Mesendoderm (in vitro differentiated cells): ENCODE measurements at regions not wholly inside any gene's neighbourhood (a gene's known extent, or its start where the extent isn't known, plus 50 kb on each side); places are given as distances from the start of the nearest gene placed in this dataset.

Experiments
- DNase-seq: peaks from one replicate; pipeline ENCODE4 v3.0.0; 2013
- H2AK5ac ChIP-seq: 2 replicates; pipeline ENCODE4 v1.6.1; 2013; ENCODE audit warnings: low read length, inconsistent platforms
- H2BK120ac ChIP-seq: 2 replicates; pipeline ENCODE4 v1.6.1; 2013; ENCODE audit warnings: low read depth, mild to moderate bottlenecking, low read length, moderate library complexity, mixed read lengths
- H2BK15ac ChIP-seq: replicated peaks from 2 replicates; pipeline ENCODE4 v1.6.1; 2013; ENCODE audit warnings: low read depth, mild to moderate bottlenecking, moderate library complexity
- H2BK5ac ChIP-seq: 2 replicates; pipeline ENCODE4 v1.6.1; 2013; ENCODE audit warnings: low read length, inconsistent platforms
- H3K18ac ChIP-seq: 2 replicates; pipeline ENCODE4 v1.6.1; 2013; ENCODE audit warnings: mild to moderate bottlenecking, low read length, mixed read lengths
- H3K23ac ChIP-seq: one replicate; pipeline ENCODE4 v1.6.1; 2013; ENCODE audit warnings: low read length
- H3K27ac ChIP-seq: 2 replicates; pipeline ENCODE4 v1.5.1; 2013; ENCODE audit warnings: low read depth, mild to moderate bottlenecking, inconsistent platforms, low read length, moderate library complexity
- H3K27me3 ChIP-seq: 2 replicates; pipeline ENCODE4 v1.6.1; 2013; ENCODE audit warnings: low read length, control low read depth, mild to moderate bottlenecking, inconsistent platforms; ENCODE audit not compliant: insufficient read depth, poor library complexity
- H3K36me3 ChIP-seq: 2 replicates; pipeline ENCODE4 v1.6.1; 2013; ENCODE audit warnings: low read length, inconsistent platforms; ENCODE audit not compliant: control insufficient read depth, insufficient read depth
- H3K4ac ChIP-seq: one replicate; pipeline ENCODE4 v1.6.1; 2013; ENCODE audit warnings: low read depth, mild to moderate bottlenecking, low read length, moderate library complexity
- H3K4me1 ChIP-seq: 2 replicates; pipeline ENCODE4 v1.6.1; 2013; ENCODE audit warnings: low read depth, low read length, inconsistent platforms; ENCODE audit not compliant: control insufficient read depth
- H3K4me2 ChIP-seq: 2 replicates; pipeline ENCODE4 v1.6.1; 2013; ENCODE audit warnings: low read length
- H3K4me3 ChIP-seq: 2 replicates; pipeline ENCODE4 v1.5.1; 2013; ENCODE audit warnings: mild to moderate bottlenecking, low read length
- H3K56ac ChIP-seq: one replicate; pipeline ENCODE4 v1.6.1; 2013; ENCODE audit warnings: low read length
- H3K79me1 ChIP-seq: 2 replicates; pipeline ENCODE4 v1.6.1; 2013; ENCODE audit warnings: low read length, inconsistent platforms
- H3K79me2 ChIP-seq: 2 replicates; pipeline ENCODE4 v1.6.1; 2013; ENCODE audit warnings: mild to moderate bottlenecking, low read length; ENCODE audit not compliant: control insufficient read depth, insufficient read depth
- H3K9ac ChIP-seq: 2 replicates; pipeline ENCODE4 v1.6.1; 2013; ENCODE audit warnings: low read length, inconsistent platforms
- H4K5ac ChIP-seq: one replicate; pipeline ENCODE4 v1.6.1; 2013; ENCODE audit warnings: low read length
- H4K8ac ChIP-seq: one replicate; pipeline ENCODE4 v1.6.1; 2013; ENCODE audit warnings: low read depth, mild to moderate bottlenecking, control low read depth, low read length, moderate library complexity
- WGBS: extraction: QIAGEN DNeasy Blood & Tissue Kit; methylation state at CpG from one replicate; pipeline ENCODE4 v1.1.7; 2013; ENCODE audit warnings: low lambda C conversion rate, missing lambda C conversion rate; ENCODE audit not compliant: insufficient coverage; ENCODE audit errors: extremely low coverage; 5-methylcytosine and 5-hydroxymethylcytosine counted together

DNA sequence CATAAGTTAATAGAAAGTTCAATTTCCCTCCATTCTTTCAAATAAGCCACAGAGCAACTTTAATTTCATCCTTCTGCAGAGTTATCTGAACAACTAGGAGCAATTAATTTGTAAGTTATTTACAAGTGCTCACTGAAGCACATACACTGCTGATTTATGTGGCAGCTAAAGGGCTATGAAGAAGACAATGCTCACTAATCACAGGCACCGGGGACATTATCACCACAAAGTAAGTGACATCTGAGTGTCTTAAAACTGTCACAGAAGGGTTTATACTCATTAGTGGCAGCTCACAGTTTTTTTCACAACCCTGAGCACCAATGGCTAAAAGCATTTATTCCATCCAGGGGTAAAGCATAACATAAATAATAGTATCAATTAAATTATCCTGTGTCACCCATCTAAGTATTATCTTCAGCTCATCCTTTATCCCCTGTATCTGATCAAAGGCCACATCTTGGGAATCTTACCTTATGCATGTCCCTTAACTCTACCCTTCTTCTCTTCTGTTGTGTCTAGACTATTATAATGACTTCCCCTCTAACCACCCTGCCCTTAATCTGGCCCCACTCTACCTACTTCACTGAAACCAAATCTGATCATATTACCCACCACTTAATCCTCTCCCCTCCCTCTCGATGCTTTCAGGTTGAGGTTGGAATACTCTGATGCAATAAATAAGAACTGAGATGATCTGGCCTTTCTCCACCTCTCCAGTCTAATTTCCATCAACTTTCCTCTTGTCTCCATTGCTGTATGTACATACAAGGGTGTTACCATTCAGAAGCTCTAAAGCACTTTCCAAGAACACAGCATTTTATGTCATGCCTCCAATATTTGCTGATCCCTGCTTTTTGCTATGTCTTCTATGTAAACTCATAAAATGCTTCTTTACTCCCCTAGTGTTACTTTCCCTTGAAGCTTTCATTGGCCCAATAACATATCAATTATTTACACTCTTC, 252.7 kb downstream of the CASP12 start:
- Histone ChIP-seq H3K23ac (no peak overlapping the region), H3K4me3 (no peak overlapping the region), H3K36me3 (no peaks in the 10 kb centered on the region), H3K4me2 (no peak overlapping the region), H3K4ac (no peak overlapping the region), H2AK5ac (no peak overlapping the region), H2BK15ac (no peak overlapping the region), H2BK120ac (no peak overlapping the region), H4K5ac (no peak overlapping the region), H3K18ac (no peak overlapping the region), H2BK5ac (no peak overlapping the region), H3K56ac (no peak overlapping the region), H3K9ac (no peak overlapping the region), H3K27me3 (no peaks in the 10 kb centered on the region), H3K27ac (no peak overlapping the region), H3K4me1 (no peaks in the 10 kb centered on the region), H3K79me1 (no peaks in the 10 kb centered on the region), H3K79me2 (no peaks in the 10 kb centered on the region), H4K8ac (no peak overlapping the region)
- no CpG with 5 or more reads among the region's 2 CpGs for WGBS
- DNase-seq = no peak

DNA sequence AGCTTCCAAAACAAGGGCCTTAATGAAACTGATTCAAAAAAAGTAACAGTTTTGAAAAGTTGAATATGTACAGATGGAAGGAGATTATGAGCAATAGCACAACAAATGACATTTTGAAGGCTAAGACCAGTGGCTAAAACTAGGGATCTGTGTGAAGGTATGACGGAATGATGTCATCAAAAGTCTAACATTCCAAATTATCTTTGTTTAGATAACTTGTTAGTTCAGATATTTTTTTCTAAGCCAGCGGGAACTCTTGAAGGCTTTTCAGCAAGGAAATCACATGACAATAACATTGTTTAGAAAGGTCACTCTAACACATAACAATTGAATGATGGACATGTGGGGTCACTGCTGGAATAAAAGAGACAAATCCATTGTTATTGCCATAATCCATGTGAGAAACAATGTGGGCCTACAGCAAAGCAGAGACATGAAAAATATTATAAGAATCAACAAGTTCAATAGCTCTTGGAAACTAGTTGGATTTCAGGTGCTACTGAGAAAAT, 260.5 kb downstream of the CASP12 start:
- H3K4me2 ChIP-seq = no peak overlapping the region
- no peak overlapping the region for H3K18ac ChIP-seq
- H3K79me2 ChIP-seq = no peaks in the 10 kb centered on the region
- no peak overlapping the region for H4K5ac ChIP-seq
- no peak overlapping the region for H3K23ac ChIP-seq
- no peaks in the 10 kb centered on the region for H3K79me1 ChIP-seq
- no peaks in the 10 kb centered on the region for H3K27me3 ChIP-seq
- H2BK5ac ChIP-seq = no peak overlapping the region
- no peak overlapping the region for H2AK5ac ChIP-seq
- H3K27ac ChIP-seq = no peak overlapping the region
- H3K56ac ChIP-seq = no peak overlapping the region
- H2BK15ac ChIP-seq = no peak overlapping the region
- no peak overlapping the region for H2BK120ac ChIP-seq
- DNase-seq = no peak
- H3K9ac ChIP-seq = no peak overlapping the region
- no peak overlapping the region for H3K4ac ChIP-seq
- WGBS = no CpG with 5 or more reads among the region's 2 CpGs
- no peaks in the 10 kb centered on the region for H3K36me3 ChIP-seq
- no peak overlapping the region for H4K8ac ChIP-seq
- H3K4me1 ChIP-seq = no peaks in the 10 kb centered on the region
- no peak overlapping the region for H3K4me3 ChIP-seq

DNA sequence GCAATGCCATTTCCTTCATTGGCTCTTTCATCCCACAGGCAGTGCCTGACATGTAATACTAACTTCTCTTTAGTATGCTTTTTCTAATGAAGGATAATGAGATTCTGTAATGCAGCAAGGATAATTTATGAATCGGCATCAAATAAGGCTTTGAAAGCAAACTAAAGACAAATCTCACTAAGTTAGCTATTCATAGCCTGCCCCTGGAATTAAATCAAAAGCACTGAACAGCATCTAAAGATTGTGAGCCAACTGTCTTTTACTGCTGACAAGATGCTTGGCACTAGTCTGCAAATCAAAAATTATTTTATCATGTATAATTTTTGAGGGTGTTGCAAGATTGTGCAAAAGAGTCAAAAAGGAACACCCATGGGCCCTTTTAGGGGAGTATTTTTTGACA, 265.0 kb downstream of the CASP12 start:
- Histone ChIP-seq H2BK15ac (no peak overlapping the region), H3K4me3 (no peak overlapping the region), H4K5ac (no peak overlapping the region), H3K4ac (no peak overlapping the region), H3K56ac (no peak overlapping the region), H2AK5ac (no peak overlapping the region), H3K36me3 (no peaks in the 10 kb centered on the region), H3K79me1 (no peaks in the 10 kb centered on the region), H4K8ac (no peak overlapping the region), H3K9ac (no peak overlapping the region), H3K18ac (no peak overlapping the region), H3K27ac (no peak overlapping the region), H3K23ac (no peak overlapping the region), H3K4me2 (no peak overlapping the region), H3K27me3 (no peaks in the 10 kb centered on the region), H2BK5ac (no peak overlapping the region), H3K4me1 (no peaks in the 10 kb centered on the region), H3K79me2 (no peaks in the 10 kb centered on the region), H2BK120ac (no peak overlapping the region)
- WGBS = no CpG with 5 or more reads among the region's 1 CpG
- no peak for DNase-seq

DNA sequence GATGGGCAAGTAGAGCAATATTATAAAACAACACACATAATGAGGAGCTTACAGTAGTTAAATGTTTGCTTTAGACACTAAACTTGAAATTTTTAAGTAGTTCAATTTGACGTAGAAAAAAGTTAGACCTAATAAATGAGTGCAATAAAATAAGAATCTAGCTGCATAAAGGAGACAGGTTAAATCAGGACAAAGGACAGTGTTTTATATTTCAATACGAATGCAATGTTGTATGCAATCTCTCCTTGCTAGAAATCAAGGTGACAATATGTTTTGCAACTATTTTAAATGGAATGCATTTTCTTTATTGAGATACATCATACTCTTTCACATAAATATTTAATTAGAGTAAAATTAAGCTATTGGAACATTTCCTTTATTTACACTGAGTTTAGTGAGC, 267.9 kb downstream of the CASP12 start:
- H3K27me3 ChIP-seq = no peaks in the 10 kb centered on the region
- H3K4ac ChIP-seq = no peak overlapping the region
- H3K9ac ChIP-seq = no peak overlapping the region
- H3K79me1 ChIP-seq = no peaks in the 10 kb centered on the region
- H3K18ac ChIP-seq = no peak overlapping the region
- H2BK5ac ChIP-seq = no peak overlapping the region
- no peak overlapping the region for H3K4me3 ChIP-seq
- H2AK5ac ChIP-seq = no peak overlapping the region
- WGBS = no CpG with 5 or more reads among the region's 2 CpGs
- no peaks in the 10 kb centered on the region for H3K79me2 ChIP-seq
- no peak overlapping the region for H2BK15ac ChIP-seq
- H4K8ac ChIP-seq = no peak overlapping the region
- H2BK120ac ChIP-seq = no peak overlapping the region
- no peak overlapping the region for H4K5ac ChIP-seq
- H3K36me3 ChIP-seq = no peaks in the 10 kb centered on the region
- no peak overlapping the region for H3K56ac ChIP-seq
- no peak overlapping the region for H3K23ac ChIP-seq
- no peak overlapping the region for H3K27ac ChIP-seq
- DNase-seq = no peak
- H3K4me2 ChIP-seq = no peak overlapping the region
- no peaks in the 10 kb centered on the region for H3K4me1 ChIP-seq

DNA sequence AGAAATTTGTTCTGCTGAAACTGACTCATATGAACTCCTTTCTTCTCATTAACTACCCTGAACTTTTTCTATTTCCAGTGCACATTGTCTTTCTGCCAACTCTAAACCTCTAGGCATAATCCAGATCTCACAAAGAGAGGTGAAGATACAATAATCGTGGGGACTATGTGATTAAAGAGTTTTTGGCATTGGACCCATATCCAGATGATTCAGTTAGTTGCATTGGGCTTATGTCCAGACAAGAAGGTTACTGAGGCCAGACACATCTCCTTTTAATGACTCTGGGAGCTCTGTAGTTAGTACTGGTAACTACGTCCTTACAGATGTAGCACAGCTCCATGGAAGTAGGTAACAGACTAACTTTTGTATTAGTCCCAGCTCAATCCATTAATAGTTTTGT, 273.0 kb downstream of the CASP12 start:
- Histone ChIP-seq H3K27ac (no peak overlapping the region), H3K4me1 (no peaks in the 10 kb centered on the region), H3K4me2 (no peak overlapping the region), H2AK5ac (no peak overlapping the region), H2BK5ac (no peak overlapping the region), H3K23ac (no peak overlapping the region), H3K56ac (no peak overlapping the region), H4K8ac (no peak overlapping the region), H4K5ac (no peak overlapping the region), H2BK120ac (no peak overlapping the region), H3K18ac (no peak overlapping the region), H3K4ac (no peak overlapping the region), H3K27me3 (no peaks in the 10 kb centered on the region), H3K9ac (no peak overlapping the region), H2BK15ac (no peak overlapping the region), H3K36me3 (no peaks in the 10 kb centered on the region), H3K4me3 (no peak overlapping the region), H3K79me2 (no peaks in the 10 kb centered on the region), H3K79me1 (no peaks in the 10 kb centered on the region)
- WGBS = no CpG with 5 or more reads among the region's 2 CpGs
- no peak for DNase-seq

DNA sequence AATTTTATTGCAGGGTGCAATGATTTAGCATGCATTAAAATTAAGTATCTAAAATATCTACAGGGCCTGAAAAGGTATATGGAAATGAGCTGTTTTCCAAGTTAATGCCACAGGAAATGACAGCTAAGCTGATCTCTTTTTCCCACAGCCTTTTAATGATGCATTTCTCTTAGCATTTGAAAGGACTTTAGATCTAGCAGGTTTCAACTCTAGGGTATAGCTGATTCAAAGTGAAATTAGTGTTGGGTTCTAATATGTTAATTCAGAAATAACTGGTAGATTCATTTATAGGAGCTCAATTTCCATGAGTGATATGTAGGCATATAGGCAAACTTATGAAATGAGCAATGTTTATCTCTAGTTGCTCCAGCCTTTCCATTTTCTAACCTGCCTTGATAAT, 274.2 kb downstream of the CASP12 start:
- Histone ChIP-seq H3K23ac (no peak overlapping the region), H3K56ac (no peak overlapping the region), H3K4ac (no peak overlapping the region), H3K9ac (no peak overlapping the region), H3K36me3 (no peaks in the 10 kb centered on the region), H3K27ac (no peak overlapping the region), H3K79me1 (no peaks in the 10 kb centered on the region), H2BK15ac (no peak overlapping the region), H2BK120ac (no peak overlapping the region), H3K27me3 (no peaks in the 10 kb centered on the region), H4K5ac (no peak overlapping the region), H3K4me2 (no peak overlapping the region), H4K8ac (no peak overlapping the region), H3K79me2 (no peaks in the 10 kb centered on the region), H3K18ac (no peak overlapping the region), H2AK5ac (no peak overlapping the region), H3K4me1 (no peaks in the 10 kb centered on the region), H2BK5ac (no peak overlapping the region), H3K4me3 (no peak overlapping the region)
- DNase-seq = no peak
